NOMO-1 treated with dmso at 0.1 percent for 144 hours (cell line): ENCODE measurements at regions not wholly inside any gene's neighbourhood (a gene's known extent, or its start where the extent isn't known, plus 50 kb on each side); places are given as distances from the start of the nearest gene placed in this dataset.
"Not testable (repeated sequence)": the region's sequence is repeated elsewhere in the genome, so short reads cannot be mapped to it uniquely, and the experiment has no call there.

ENCODE experiments used
- DNase-seq: peaks from one replicate; lab custom pipeline; 2025; ENCODE audit not compliant: unreplicated experiment; lab: John Stamatoyannopoulos, UW

DNA sequence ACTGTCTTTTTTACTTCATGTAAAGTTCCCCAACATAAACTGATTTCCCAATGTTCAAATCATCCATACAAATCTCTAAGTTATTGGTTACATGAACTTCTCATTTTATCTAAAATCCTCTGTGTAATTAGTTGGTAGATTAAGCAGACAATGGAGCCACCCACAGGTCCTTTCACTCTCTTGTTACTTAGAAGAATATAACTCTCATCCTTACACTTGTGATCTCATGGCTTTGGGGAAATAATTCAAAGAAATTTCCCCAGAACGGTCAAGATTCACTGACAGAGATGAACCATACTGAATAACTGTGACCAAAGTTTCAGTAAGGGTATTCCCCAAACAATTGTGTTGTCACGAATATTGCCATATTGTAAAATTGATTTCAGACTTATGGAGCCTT lies 1102.6 kb upstream of the EPHA6 start:
- DNase-seq, result no peak

DNA sequence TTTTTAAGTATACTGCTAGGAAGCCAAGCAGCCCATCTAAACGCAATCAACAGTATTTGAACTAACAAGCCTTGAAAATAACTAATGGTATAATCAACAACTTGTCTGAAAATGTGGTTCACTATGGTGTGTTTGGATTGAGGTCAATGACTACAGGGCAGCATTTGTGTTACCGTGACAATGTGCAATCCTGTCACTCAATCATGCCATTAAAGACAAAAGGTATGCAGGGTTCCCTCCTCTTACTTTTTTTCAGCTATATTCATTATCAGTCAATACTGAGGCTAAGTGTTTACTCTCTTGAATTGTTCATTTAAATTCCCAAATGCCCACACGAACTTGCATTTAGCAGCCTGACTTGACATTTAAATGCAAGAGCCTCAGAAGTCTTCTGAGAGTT lies 1099.3 kb upstream of the EPHA6 start:
- DNase-seq, result no peak

DNA sequence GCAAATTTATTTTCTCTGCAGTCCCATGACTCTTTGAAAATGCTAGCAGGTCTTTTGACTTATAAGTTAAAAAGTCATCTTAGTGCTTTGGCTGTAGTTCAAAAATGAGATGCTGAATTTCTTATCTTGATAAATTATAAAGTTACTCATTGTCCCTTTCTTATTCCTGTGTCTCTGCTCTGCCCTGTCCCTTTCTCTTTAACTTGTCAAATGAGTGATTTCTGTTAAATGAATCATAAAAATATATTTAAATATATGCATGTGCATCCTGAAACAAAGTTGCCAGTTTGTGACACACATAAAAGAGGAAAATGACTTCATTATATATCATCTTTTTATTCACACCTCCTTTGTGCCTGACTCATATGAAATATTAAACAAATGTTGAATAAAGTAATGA lies 1097.3 kb upstream of the EPHA6 start:
- DNase-seq, result no peak

DNA sequence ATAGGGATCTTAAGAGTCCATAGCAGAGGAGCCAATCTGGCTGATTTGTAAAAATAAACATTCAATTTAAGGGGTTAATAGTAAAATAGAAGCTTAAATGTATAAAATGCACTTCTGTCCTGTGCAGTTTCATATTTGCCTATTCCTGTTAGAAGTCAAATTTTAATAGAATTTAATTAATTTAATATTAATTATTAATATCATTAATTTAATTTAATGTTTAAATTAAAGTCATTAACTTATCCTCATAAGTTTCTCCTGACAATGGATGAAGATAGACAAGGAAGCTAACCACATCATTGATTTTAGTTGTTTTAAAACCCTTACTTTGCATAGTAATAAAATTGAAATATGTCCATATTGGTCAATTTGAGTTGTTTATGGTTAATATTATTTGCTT lies 1096.2 kb upstream of the EPHA6 start:
- DNase-seq, result no peak

DNA sequence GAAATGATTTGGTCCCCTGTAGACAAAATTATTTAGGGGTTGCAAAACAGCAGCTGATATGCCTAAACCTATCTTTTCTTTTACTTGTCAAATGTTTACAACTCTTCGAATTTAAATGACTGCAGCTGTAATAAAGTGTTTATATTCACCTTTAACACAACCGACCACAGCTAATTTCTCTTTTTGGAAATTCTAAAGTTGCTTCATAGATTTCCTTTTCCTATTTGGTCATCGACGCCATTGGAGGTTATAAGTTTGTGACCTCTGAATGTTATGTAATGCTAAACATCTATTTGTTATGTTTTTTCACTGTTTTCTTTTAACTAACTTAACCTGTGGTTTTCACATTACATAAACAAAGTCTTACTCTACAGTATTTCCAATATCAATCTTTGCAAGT lies 1094.9 kb upstream of the EPHA6 start:
- no peak for DNase-seq

DNA sequence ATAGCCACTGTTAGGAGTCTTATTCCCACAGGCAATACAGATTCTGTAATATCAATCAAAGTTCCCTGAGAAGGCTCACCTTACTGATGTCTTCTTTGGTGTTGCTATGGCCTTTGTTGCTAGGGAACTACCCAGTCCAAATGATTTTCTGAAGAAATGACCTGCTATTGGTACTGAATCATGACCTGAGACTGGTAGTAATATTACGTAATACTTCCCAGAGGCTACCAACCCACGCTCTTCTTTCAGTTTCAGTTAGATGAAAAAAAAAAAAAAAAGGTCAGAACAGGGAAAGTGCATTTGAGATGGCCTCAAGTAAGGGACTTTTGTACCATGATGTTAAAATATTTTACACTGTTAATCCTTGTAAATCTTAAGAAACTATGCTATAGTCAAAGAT lies 1092.5 kb upstream of the EPHA6 start:
- no peak for DNase-seq

DNA sequence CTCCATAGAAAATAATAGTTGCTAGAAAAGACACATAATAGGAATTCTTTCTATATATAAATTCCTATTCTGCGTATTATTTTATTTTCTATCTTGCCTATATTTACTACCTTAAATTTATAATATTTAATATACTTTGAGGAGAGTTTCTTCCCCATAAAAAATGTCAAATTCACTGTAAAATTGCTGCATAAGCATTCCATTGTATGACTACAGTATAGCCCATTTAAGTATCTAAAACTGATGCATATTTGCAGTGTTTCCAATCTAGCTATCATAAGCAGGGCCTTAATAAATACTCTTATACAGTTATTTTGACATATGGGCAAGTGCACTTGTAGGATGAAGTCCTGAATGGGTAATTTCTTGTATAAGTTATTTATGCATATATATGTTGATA lies 1088.6 kb upstream of the EPHA6 start:
- no peak for DNase-seq

DNA sequence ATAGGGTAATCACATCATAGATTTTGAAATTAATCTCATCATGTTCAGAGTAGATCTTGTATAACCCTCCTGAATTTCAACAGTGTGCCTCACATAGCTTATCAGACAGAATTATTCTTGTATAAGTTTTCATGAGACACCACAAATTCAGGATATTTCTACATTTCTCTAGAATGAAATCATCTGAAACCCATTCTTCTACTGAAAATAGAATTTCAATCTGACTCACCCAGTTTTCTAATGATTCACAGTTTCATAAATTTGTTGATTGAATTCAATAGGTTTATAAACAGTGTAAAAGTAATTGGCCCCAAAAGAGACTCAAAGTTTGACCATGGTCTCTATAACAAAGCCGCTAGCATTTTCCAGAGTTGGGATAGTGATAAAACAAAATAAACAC lies 1082.6 kb upstream of the EPHA6 start:
- DNase-seq, result no peak

DNA sequence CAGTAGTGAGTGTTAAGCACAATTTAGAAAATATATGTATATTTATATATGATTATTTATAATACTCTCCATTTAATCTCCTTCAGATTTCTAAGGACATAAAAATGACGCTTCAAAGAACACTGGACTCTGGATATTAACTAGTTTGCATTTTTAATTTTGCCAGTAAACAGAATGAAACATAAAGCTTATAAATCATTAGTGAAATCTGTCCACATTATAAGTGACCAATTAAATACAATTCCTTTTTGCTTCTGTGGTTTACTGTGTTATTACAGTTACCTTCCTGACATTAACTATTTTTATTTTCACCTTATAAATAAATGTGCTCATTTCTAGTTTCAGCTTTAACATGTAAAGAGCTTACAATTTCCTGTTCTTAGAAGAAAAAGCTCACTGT lies 1081.1 kb upstream of the EPHA6 start:
- no peak for DNase-seq

DNA sequence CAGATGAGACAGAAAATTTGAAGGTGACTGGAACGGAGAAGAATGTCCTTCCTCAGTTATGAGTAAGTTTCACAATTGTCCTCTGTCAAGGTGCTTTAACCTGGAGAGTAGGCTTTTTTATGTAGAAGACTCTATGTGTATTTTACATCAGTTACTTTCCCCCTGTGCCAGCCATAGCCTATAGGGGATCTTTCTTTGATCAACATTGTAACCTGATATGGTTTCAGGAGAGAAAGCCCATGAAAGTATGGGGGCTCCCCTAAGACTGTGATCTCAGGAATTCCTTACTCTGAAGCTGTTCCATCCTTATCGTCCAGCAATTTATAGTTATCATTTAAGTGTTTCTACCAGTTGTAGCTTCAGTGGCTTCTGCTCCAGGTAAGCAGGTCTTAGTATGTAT lies 1076.3 kb upstream of the EPHA6 start:
- DNase-seq, result no peak

DNA sequence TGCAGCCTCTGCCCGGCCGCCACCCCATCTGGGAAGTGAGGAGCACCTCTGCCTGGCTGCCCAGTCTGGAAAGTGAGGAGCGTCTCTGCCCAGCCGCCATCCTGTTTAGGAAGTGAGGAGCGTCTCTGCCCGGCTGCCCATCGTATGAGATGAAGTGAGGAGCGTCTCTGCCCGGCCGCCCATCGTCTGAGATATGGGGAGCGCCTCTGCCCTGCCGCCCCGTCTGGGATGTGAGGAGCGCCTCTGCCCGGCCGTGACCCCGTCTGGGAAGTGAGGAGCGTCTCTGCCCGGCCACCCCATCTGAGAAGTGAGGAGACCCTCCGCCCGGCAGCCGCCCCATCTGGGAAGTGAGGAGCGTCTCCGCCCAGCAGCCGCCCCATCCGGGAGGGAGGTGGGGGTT lies 1069.5 kb upstream of the EPHA6 start:
- not testable (repeated sequence) for DNase-seq

DNA sequence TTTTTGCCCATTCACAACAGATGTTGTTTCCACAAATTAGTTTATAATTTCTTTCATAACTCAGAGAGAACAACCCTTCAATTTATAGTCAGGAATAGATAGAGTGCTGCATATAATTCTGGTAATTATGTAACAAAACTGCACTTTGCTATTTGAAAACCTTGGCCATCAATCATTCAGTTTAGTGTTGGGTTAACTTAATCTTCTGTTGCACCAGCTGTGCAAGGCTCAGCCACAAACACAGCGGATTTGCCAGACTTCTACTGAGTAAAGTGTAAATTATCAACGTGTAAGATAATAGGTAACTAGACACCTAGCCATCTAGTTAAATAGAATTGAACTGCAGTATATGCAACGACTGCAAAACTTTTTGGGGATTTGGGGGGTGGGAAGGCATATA lies 1064.3 kb upstream of the EPHA6 start:
- DNase-seq, result no peak

DNA sequence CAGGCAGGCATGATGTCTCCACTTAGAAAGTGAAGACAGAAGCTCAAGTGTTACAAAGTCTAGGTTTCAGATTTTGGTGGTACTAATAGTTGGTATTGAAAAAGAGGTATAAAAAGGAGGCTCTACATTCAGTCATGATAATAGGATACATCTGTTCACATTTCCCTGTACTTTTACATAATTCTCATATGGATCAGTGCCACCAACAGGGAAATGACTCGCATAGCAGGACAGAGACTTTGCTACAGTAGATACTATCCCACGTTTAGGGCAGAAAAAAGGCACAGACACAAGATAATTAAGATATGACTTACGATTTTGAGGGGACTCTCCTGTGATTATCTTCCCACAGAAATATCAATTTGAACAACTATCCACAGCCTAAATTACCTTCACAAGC lies 1062.9 kb upstream of the EPHA6 start:
- no peak for DNase-seq

DNA sequence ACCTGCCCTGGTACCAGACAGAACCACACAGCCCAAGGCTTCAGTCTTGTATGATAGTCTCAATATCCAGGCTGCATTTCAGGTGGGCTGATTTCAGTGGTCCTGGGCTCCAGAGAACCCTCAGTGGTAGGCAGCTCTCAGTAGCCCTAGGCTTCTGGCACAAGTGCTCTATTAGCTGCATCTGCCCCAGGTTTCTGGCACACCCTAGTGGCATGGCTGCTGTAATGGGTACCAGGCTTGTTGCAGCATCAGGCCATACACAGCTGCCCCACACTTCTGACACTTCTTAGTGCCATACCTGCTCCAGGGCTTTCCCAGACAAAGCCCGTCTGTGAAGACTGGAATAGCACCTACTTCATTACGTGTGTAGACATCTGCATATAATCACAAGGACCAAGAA lies 1062.2 kb upstream of the EPHA6 start:
- no peak for DNase-seq

DNA sequence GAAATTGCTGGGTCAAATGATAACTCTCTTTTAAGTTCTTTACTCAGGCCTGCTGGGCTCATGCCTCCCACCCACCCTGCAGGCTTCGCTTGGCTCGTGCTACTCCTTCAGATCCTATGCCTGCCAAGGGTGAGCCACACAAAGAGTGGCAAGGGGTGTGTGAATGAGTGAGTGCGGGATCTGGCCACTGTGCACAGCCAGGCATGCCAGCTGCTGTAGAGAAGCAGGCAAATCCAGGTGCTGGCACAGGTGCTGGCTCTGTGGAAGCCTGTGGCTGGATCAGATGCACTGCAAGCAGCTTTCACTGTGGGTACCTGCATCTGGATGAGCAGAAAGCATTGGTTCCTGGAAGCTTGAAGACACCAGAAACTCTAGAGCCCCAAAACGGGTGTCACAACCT lies 1055.7 kb upstream of the EPHA6 start:
- DNase-seq, result no peak

DNA sequence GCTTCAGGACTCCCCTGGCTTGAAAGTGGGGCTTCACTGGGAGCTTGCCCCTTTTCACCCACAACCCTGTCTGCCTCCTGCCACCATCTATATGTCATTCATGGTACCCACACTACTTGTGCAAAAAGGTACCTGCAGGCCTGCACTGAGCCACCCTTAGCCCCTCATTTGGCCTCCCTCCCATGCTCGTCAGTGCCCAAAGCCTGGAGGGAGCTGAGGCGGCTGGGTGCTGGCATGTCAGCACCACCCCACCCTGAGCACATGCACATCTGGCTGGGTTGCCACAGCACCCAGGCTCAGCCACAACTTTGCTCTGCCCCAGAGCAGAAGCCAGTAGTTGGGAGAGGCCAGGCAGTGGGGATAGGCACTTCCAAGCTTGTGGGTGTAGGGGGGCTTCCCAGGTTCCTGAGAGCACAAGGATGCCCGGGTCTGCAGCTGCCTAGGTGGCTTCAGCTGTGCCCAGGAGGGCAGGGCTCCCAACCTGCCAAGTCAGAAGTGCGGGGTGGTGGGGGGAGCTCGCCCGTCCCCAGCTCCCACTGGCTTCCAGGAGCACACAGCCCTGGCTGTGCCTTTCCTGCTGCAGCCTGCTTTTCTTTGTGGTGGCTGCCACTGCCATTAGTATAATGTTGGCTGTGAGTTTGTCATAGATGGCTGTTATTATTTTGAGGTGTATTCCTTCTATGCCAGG lies 1054.6 kb upstream of the EPHA6 start:
- no peak for DNase-seq

DNA sequence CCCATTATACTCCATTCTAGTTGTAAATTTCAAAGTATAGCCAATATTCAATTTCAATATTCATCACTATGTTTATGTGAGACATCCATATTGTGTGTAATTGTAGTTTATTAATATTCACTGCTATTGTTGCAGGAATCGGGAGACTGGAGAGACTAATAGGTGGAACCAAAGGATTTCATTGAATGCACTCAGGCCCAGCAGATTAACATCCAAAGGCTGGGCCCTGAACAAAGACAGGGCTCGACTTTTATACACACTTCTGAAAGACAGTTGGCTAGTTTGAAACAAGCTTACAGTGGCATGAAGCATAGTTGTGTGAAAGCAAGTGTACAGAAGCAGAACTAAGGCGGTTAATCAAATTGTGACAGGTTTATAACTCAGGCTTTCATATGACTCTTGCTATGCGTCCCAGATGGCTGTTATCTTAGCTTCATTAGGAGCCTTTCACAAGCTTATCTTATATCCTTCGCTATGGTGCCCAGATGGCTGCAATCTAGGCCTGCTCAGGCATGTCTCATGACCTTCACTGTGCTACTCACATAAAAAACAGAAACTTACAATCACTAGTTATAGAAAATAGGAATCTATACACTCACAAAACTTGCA lies 1038.8 kb upstream of the EPHA6 start:
- DNase-seq, result no peak

DNA sequence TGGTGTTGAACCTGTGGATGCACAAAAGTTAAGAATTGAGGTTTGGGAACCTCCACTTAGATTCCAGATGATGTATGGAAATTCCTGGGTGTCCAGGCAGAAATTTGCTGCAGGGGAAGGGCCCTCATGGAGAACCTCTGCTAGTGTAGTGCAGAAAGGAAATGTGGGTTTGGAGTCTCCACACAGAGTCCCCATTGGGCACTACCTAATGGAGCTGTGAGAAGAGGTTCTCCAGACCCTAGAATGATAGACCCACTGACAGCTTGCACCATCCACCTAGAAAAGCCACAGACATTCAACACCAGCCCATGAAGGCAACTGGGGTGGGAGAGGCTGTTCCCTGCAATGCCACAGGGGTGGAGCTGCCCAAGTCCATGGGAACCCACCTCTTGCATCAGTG lies 1032.8 kb upstream of the EPHA6 start:
- DNase-seq, result no peak

DNA sequence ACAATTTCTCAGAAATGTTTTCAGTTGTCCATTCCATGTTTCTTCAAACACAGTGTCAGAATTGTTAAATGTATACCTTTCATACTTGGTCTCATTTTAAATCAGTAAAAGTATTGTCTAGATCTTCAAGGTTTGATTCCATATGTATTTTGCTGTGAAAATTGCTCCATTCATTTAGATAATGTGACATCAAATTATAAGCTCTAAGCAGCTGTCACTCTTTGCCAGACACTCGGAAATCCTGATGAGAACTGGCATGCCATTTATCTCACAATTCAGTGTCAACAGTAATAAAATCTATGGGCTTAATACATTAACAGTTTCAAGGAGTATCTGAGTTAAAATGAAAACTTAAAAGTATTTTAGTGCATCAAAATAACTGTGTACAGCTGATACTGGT lies 1025.3 kb upstream of the EPHA6 start:
- DNase-seq, result no peak

DNA sequence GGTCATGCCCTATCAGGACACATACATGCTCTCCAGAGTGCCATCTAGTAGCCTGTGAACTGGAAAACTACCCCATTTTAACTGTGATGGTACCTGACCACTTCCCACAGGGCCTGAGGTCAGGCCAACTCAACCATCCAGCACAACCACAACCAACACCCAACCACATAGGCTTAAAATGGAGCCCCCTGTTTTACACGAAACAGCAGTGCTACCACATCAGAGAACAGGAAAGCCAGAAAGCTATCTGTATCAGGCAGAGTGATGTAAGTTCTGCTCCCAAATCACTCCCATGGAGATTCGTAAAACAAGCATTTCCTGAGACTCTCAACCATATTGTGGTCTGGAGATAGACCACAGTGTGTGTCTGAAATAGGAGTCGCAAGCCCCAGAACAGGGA lies 1017.3 kb upstream of the EPHA6 start:
- no peak for DNase-seq

DNA sequence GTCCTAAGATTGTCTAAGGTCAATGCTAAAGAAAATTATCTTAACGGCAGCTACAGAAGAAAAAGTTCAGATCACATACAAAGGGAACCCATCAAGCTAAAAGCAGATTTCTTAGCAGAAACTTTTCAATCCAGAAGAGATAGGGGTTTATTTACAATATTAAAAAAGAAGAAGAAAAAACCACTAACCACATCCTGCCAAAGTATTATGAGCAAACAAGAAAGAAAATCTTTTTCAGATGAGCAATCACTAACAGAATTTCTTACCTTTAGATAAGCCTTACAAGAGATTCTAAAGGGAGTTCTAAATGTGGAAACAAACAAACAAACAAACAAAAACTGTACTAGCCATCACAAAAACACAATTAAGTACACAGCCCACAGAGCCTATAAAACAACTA lies 1015.8 kb upstream of the EPHA6 start:
- no peak for DNase-seq

DNA sequence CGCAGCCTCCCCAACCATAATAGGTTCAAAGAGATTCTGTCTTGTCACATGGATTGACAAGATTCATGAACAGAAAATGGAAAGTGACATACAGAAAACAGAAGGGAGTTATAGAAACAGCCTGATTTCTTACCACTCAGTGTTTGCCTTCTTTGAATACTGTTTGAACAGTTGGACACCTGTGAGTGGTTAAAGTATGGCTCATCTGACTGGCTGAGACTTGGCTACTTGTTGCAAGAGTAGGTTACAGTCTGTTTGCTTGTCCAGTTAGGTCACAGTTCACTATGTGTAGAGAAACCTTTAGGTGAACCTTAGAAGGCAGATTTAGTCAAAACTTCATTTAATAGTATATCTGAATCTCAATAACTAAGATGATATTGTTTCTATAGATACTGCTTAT lies 1003.9 kb upstream of the EPHA6 start:
- no peak for DNase-seq

DNA sequence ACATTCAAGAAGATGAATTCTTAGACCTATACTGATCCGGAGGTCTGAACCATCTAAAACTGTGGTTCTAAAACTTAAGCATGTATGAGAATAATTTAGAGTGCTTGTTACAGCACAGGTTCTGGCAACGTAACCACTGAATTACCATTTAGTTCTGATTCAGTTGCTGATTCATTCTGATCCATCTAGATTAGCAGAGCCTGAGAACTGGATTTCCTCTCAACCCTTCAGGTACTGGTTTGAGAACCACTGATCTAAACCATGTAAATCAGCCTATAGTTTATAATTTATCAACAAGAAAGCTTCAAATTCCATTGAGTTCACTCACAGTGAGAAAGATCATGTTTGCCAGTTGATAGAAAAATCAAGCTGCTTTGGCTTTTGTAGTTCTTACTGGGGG lies 1001.1 kb upstream of the EPHA6 start:
- DNase-seq, result no peak
